ENCODE measurements at regions not wholly inside any gene's neighbourhood (a gene's known extent, or its start where the extent isn't known, plus 50 kb on each side); places are given as distances from the start of the nearest gene placed in this dataset.

GRCh38 chr2:196399096-196399495, 227.7 kb upstream of the STK17B start:
- DNase-seq (ENCODE audit: low read depth, low spot score) = no peak
- H3K4me3 ChIP-seq (ENCODE audit: low read depth, low read length) = no peak overlapping the region
- in situ Hi-C loops (cut with HindIII; ENCODE audit: low sequenced_read_pairs) = no loop called here
- TF ChIP-seq CTCF (IDR thresholded peaks at IDR 0.05; ENCODE audit: low read depth, low read length) = no peak

GRCh38 chr2:196399722-196400691, 228.6 kb upstream of the STK17B start:
- in situ Hi-C loops (cut with HindIII; ENCODE audit: low sequenced_read_pairs) = no loop called here
- DNase-seq (ENCODE audit: low read depth, low spot score) = peak; percentile 92
- no peak for TF ChIP-seq CTCF (IDR thresholded peaks at IDR 0.05; ENCODE audit: low read depth, low read length)
- no peak overlapping the region for H3K4me3 ChIP-seq (ENCODE audit: low read depth, low read length)

GRCh38 chr2:196403471-196403870, 232.1 kb upstream of the STK17B start:
- no peak overlapping the region for H3K4me3 ChIP-seq (ENCODE audit: low read depth, low read length)
- in situ Hi-C loops (cut with HindIII; ENCODE audit: low sequenced_read_pairs) = no loop called here
- no peak for TF ChIP-seq CTCF (IDR thresholded peaks at IDR 0.05; ENCODE audit: low read depth, low read length)
- peak; percentile 88 for DNase-seq (ENCODE audit: low read depth, low spot score)

GRCh38 chr2:196404276-196404675, 232.9 kb upstream of the STK17B start:
- H3K4me3 ChIP-seq (ENCODE audit: low read depth, low read length) = no peak overlapping the region
- in situ Hi-C loops (cut with HindIII; ENCODE audit: low sequenced_read_pairs) = no loop called here
- DNase-seq (ENCODE audit: low read depth, low spot score) = no peak
- no peak for TF ChIP-seq CTCF (IDR thresholded peaks at IDR 0.05; ENCODE audit: low read depth, low read length)

- TF ChIP-seq CTCF (IDR thresholded peaks at IDR 0.05; ENCODE audit: low read depth, low read length) = no peak
- in situ Hi-C loops (cut with HindIII; ENCODE audit: low sequenced_read_pairs) = no loop called here
- no peak overlapping the region for H3K4me3 ChIP-seq (ENCODE audit: low read depth, low read length)
- DNase-seq (ENCODE audit: low read depth, low spot score) = no peak
Measured at GRCh38 chr2:196407675-196408264, 231.7 kb upstream of the CCDC150 start.

- no peak for TF ChIP-seq CTCF (IDR thresholded peaks at IDR 0.05; ENCODE audit: low read depth, low read length)
- in situ Hi-C loops (cut with HindIII; ENCODE audit: low sequenced_read_pairs) = no loop called here
- peak; percentile 14 for DNase-seq (ENCODE audit: low read depth, low spot score)
- no peak overlapping the region for H3K4me3 ChIP-seq (ENCODE audit: low read depth, low read length)
Measured at GRCh38 chr2:196409376-196409775, 230.1 kb upstream of the CCDC150 start.
